IMR-90 (cell line): ENCODE measurements at regions not wholly inside any gene's neighbourhood (a gene's known extent, or its start where the extent isn't known, plus 50 kb on each side); places are given as distances from the start of the nearest gene placed in this dataset.

ENCODE experiments used
- ATAC-seq: fragments of 200-7000 bp; cut with Tn5 transposase; 2 replicates; pipeline ENCODE4 v1.9.1; 2020; ENCODE audit warnings: low read depth, mild to moderate bottlenecking, moderate library complexity
- BruUV-seq: library from RNA; stranded (reverse); fragments of 400-500 nt; replicated peaks from 2 replicates; lab custom pipeline; 2021; lab: Mats Ljungman, UMichigan
- CTCF ChIA-PET: fragments of 300-600 bp; formaldehyde crosslinking; extraction: SDS; loops from one replicate; lab custom pipeline; 2021; ENCODE audit warnings: antibody characterized with exemption; lab: Yijun Ruan, JAX
- POLR2A ChIA-PET: fragments of 300-600 bp; sonication (Branson Sonifier 250); formaldehyde crosslinking; loops from one replicate; lab custom pipeline; 2022; ENCODE audit warnings: antibody characterized with exemption; ENCODE audit not compliant: unreplicated experiment; lab: Charles Lee
- DNase-seq: peaks from one replicate; pipeline ENCODE4 v3.0.0; 2013
- H2AFZ ChIP-seq: replicated peaks from 2 replicates; pipeline ENCODE3; 2013; ENCODE audit warnings: low read length, mild to moderate bottlenecking; ENCODE audit not compliant: poor library complexity
- H2AK5ac ChIP-seq: 2 replicates; pipeline ENCODE4 v1.6.1; 2013; ENCODE audit warnings: low read depth, low read length, inconsistent platforms
- H2AK9ac ChIP-seq: replicated peaks from 2 replicates; pipeline ENCODE3; 2013; ENCODE audit warnings: mild to moderate bottlenecking, low read depth, low read length, moderate library complexity; ENCODE audit not compliant: poor library complexity
- H2BK120ac ChIP-seq: 2 replicates; pipeline ENCODE4 v1.6.1; 2013; ENCODE audit warnings: low read depth, low read length, inconsistent platforms
- H2BK15ac ChIP-seq: 3 replicates; pipeline ENCODE4 v1.6.1; 2013; ENCODE audit warnings: low read depth, low read length, inconsistent platforms
- H2BK20ac ChIP-seq: 2 replicates; pipeline ENCODE4 v1.6.1; 2013; ENCODE audit warnings: low read depth, mild to moderate bottlenecking, inconsistent platforms, low read length, moderate library complexity
- H2BK5ac ChIP-seq: 2 replicates; pipeline ENCODE4 v1.6.1; 2013; ENCODE audit warnings: mild to moderate bottlenecking, low read depth, low read length, inconsistent platforms; ENCODE audit not compliant: poor library complexity, severe bottlenecking
- H3K14ac ChIP-seq: replicated peaks from 2 replicates; pipeline ENCODE4 v1.6.1; 2013; ENCODE audit warnings: low read depth, low read length, inconsistent platforms
- H3K18ac ChIP-seq: 2 replicates; pipeline ENCODE4 v1.6.1; 2013; ENCODE audit warnings: low read depth, low read length, control low read depth
- H3K23ac ChIP-seq: 2 replicates; pipeline ENCODE4 v1.6.1; 2013; ENCODE audit warnings: low read depth, low read length, inconsistent platforms
- H3K27ac ChIP-seq: 2 replicates; pipeline ENCODE4 v1.5.1; 2013; ENCODE audit warnings: mild to moderate bottlenecking, control low read depth, low read length; ENCODE audit not compliant: insufficient read depth
- H3K27me3 ChIP-seq: 2 replicates; pipeline ENCODE4 v1.6.1; 2013; ENCODE audit warnings: low read length; ENCODE audit not compliant: control insufficient read depth, insufficient read depth
- H3K36me3 ChIP-seq: 2 replicates; pipeline ENCODE4 v1.6.1; 2013; ENCODE audit warnings: low read length, mixed read lengths; ENCODE audit not compliant: control insufficient read depth, insufficient read depth
- H3K4ac ChIP-seq: 2 replicates; pipeline ENCODE4 v1.6.1; 2013; ENCODE audit warnings: low read depth, low read length, inconsistent platforms
- H3K4me1 ChIP-seq: 2 replicates; pipeline ENCODE4 v1.6.1; 2013; ENCODE audit warnings: low read length, mixed read lengths; ENCODE audit not compliant: control insufficient read depth, insufficient read depth
- H3K4me2 ChIP-seq: 2 replicates; pipeline ENCODE4 v1.6.1; 2013; ENCODE audit warnings: low read depth, mild to moderate bottlenecking, control low read depth, low read length, moderate library complexity
- H3K4me3 ChIP-seq: 2 replicates; pipeline ENCODE4 v1.5.1; 2013; ENCODE audit warnings: low read depth, mild to moderate bottlenecking, control low read depth, low read length, moderate library complexity; ENCODE audit not compliant: insufficient read depth
- H3K56ac ChIP-seq: 2 replicates; pipeline ENCODE4 v1.6.1; 2013; ENCODE audit warnings: low read length, inconsistent platforms; ENCODE audit not compliant: insufficient read depth; ENCODE audit errors: extremely low read depth
- H3K79me1 ChIP-seq, 2 experiments: 2 replicates each; pipeline ENCODE4 v1.6.1; 2013; ENCODE audit warnings: low read length in 2 of 2, inconsistent platforms in 1 of 2, low read depth in 1 of 2
- H3K9ac ChIP-seq: 2 replicates; pipeline ENCODE4 v1.6.1; 2013; ENCODE audit warnings: low read depth, low read length, control low read depth
- H3K9me1 ChIP-seq: 2 replicates; pipeline ENCODE4 v1.6.1; 2013; ENCODE audit warnings: low read length, inconsistent platforms; ENCODE audit not compliant: insufficient read depth
- H3K9me3 ChIP-seq: 2 replicates; pipeline ENCODE4 v1.6.1; 2013; ENCODE audit warnings: low read length; ENCODE audit not compliant: control insufficient read depth, insufficient read depth
- H4K20me1 ChIP-seq: 2 replicates; pipeline ENCODE4 v1.6.1; 2013; ENCODE audit warnings: low read length, inconsistent platforms; ENCODE audit not compliant: insufficient read depth
- H4K5ac ChIP-seq: 2 replicates; pipeline ENCODE4 v1.6.1; 2013; ENCODE audit warnings: mild to moderate bottlenecking, low read depth, low read length, control low read depth
- H4K8ac ChIP-seq, 2 experiments: 2 replicates each; pipeline ENCODE4 v1.6.1; 2013; ENCODE audit warnings: low read depth in 2 of 2, low read length in 2 of 2, control low read depth in 1 of 2, inconsistent platforms in 1 of 2
- H4K91ac ChIP-seq: 2 replicates; pipeline ENCODE4 v1.6.1; 2013; ENCODE audit warnings: low read depth, low read length, inconsistent platforms; ENCODE audit not compliant: insufficient read depth
- BHLHE40 ChIP-seq: fragments of 150-350 bp; IDR thresholded peaks from 2 replicates; pipeline ENCODE4 v1.6.1; 2016; ENCODE audit warnings: mild to moderate bottlenecking, low read depth, low read length
- CEBPB ChIP-seq: IDR thresholded peaks from 2 replicates; pipeline ENCODE4 v1.6.1; 2012; ENCODE audit warnings: low read depth, low read length, improper control_type of control experiment
- CHD1 ChIP-seq: IDR thresholded peaks from 2 replicates; pipeline ENCODE4 v1.6.1; 2012; ENCODE audit warnings: low read depth, low read length, improper control_type of control experiment
- FOS ChIP-seq: fragments of 150-350 bp; IDR thresholded peaks from 2 replicates; pipeline ENCODE4 v1.6.1; 2016; ENCODE audit warnings: low read depth, low read length
- MAFK ChIP-seq: IDR thresholded peaks from 2 replicates; pipeline ENCODE4 v1.6.1; 2012; ENCODE audit warnings: low read depth, low read length, improper control_type of control experiment
- MAZ ChIP-seq: IDR thresholded peaks from 2 replicates; pipeline ENCODE4 v1.6.1; 2012; ENCODE audit warnings: low read depth, mild to moderate bottlenecking, low read length, improper control_type of control experiment, moderate library complexity, borderline replicate concordance
- MXI1 ChIP-seq: IDR thresholded peaks from 2 replicates; pipeline ENCODE4 v1.6.1; 2012; ENCODE audit warnings: low read depth, mild to moderate bottlenecking, low read length, moderate library complexity, borderline replicate concordance
- NFE2L2 ChIP-seq: fragments of 150-350 bp; IDR thresholded peaks from 2 replicates; pipeline ENCODE4 v1.6.1; 2016; ENCODE audit warnings: low read depth, mild to moderate bottlenecking, low read length
- POLR2A ChIP-seq: IDR thresholded peaks from 2 replicates; pipeline ENCODE4 v1.6.1; 2012; ENCODE audit warnings: mild to moderate bottlenecking, low read depth, low read length
- RAD21 ChIP-seq: IDR thresholded peaks from 2 replicates; pipeline ENCODE4 v1.6.1; 2012; ENCODE audit warnings: low read length, improper control_type of control experiment
- RCOR1 ChIP-seq: IDR thresholded peaks from 2 replicates; pipeline ENCODE4 v1.6.1; 2012; ENCODE audit warnings: mild to moderate bottlenecking, low read length, improper control_type of control experiment; ENCODE audit not compliant: insufficient replicate concordance
- RFX5 ChIP-seq: IDR thresholded peaks from 2 replicates; pipeline ENCODE4 v1.8.0; 2012; ENCODE audit warnings: low read depth, mild to moderate bottlenecking, low read length, moderate library complexity
- SMC3 ChIP-seq: fragments of 150-350 bp; IDR thresholded peaks from 2 replicates; pipeline ENCODE4 v1.6.1; 2016; ENCODE audit warnings: low read depth, mild to moderate bottlenecking, antibody characterized with exemption, low read length, moderate library complexity
- WGBS, 2 experiments: methylation state at CpG; one replicate each; pipeline versions ENCODE4 v1.1.5 to v1.1.7; 2013; ENCODE audit warnings: missing lambda C conversion rate in 2 of 2; ENCODE audit not compliant: insufficient read length in 1 of 2; ENCODE audit errors: extremely low coverage in 2 of 2; 5-methylcytosine and 5-hydroxymethylcytosine counted together
- dilution Hi-C: fragments of 300-500 bp; cut with HindIII; formaldehyde crosslinking; loops from one replicate; pipeline ENCODE4 v1.14.3; 2018; ENCODE audit warnings: low sequenced_read_pairs; ENCODE audit not compliant: unreplicated experiment
- in situ Hi-C: fragments of 300-500 bp; cut with MboI; formaldehyde crosslinking; loops from 3 replicates; pipeline ENCODE4 v1.14.3; 2019; ENCODE audit warnings: low sequenced_read_pairs, inconsistent platforms, mixed read lengths
- intact Hi-C: fragments of 100-400 bp; cut with micrococcal nuclease; formaldehyde crosslinking; loops from 2 replicates; pipeline ENCODE4 v1.10.0; 2022
- TF ChIP-seq, protein P1 (sequence below): fragments of 150-350 bp; IDR thresholded peaks from 2 replicates; pipeline ENCODE4 v1.6.1; 2017; ENCODE audit warnings: mild to moderate bottlenecking, antibody characterized with exemption, low read length, low read depth
- TF ChIP-seq, protein P2 (sequence below): conservative IDR thresholded peaks from 2 replicates; pipeline ENCODE4 v1.5.1; 2012; ENCODE audit warnings: mild to moderate bottlenecking, low read depth, low read length, improper control_type of control experiment
- TF ChIP-seq, protein P3 (sequence below): fragments of 150-350 bp; IDR thresholded peaks from 2 replicates; pipeline ENCODE4 v1.6.1; 2016; ENCODE audit warnings: low read depth, mild to moderate bottlenecking, low read length, moderate library complexity, borderline replicate concordance

DNA sequence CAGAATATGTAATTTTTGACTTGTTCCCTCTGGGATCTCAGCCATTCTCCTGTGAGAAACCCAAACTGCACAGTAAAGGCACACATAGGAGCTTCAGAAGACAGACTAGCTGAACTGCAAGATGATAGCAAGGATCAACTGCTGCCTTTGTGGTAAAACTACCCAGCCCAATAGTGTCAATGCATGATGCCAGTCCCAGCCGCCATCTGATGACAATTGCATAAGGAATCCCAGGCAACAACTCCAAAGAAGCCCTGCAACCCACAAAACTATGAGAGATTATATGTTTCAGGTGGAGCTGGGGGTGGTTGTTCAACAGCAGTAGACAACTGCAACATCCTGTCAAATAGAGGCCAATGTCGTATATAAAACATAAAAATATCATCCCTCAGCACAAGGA, 192.4 kb upstream of the ARPP21 start:
- H2BK5ac ChIP-seq, result no peak overlapping the region
- H3K4me1 ChIP-seq, result no peaks in the 10 kb centered on the region
- no CpG with 5 or more reads among the region's 2 CpGs for WGBS, 2 experiments
- in situ Hi-C loops (no loop called here), intact Hi-C loops (no loop called here), dilution Hi-C loops (no loop called here)
- H2BK20ac ChIP-seq, result no peak overlapping the region
- peaks cover 2% of the 10 kb centered on the region for H3K9me3 ChIP-seq
- H3K23ac ChIP-seq, result no peak overlapping the region
- H3K36me3 ChIP-seq, result no peaks in the 10 kb centered on the region
- BruUV-seq, result no TSS peak
- DNase-seq (no peak), ATAC-seq (no peak)
- no peak overlapping the region for H3K4me3 ChIP-seq
- H3K27me3 ChIP-seq, result no peaks in the 10 kb centered on the region
- H2AK5ac ChIP-seq, result no peak overlapping the region
- H3K9ac ChIP-seq, result no peak overlapping the region
- ChIA-PET POLR2A (no interaction called here), CTCF (no interaction called here)
- TF ChIP-seq, protein P1, sequence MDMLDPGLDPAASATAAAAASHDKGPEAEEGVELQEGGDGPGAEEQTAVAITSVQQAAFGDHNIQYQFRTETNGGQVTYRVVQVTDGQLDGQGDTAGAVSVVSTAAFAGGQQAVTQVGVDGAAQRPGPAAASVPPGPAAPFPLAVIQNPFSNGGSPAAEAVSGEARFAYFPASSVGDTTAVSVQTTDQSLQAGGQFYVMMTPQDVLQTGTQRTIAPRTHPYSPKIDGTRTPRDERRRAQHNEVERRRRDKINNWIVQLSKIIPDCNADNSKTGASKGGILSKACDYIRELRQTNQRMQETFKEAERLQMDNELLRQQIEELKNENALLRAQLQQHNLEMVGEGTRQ, result no peak
- TF ChIP-seq CHD1 (no peak), RCOR1 (no peak), BHLHE40 (no peak), CEBPB (no peak), SMC3 (no peak), MAZ (no peak), FOS (no peak), RAD21 (no peak), MXI1 (no peak), POLR2A (no peak), RFX5 (no peak), NFE2L2 (no peak), MAFK (no peak)
- TF ChIP-seq, protein P2, sequence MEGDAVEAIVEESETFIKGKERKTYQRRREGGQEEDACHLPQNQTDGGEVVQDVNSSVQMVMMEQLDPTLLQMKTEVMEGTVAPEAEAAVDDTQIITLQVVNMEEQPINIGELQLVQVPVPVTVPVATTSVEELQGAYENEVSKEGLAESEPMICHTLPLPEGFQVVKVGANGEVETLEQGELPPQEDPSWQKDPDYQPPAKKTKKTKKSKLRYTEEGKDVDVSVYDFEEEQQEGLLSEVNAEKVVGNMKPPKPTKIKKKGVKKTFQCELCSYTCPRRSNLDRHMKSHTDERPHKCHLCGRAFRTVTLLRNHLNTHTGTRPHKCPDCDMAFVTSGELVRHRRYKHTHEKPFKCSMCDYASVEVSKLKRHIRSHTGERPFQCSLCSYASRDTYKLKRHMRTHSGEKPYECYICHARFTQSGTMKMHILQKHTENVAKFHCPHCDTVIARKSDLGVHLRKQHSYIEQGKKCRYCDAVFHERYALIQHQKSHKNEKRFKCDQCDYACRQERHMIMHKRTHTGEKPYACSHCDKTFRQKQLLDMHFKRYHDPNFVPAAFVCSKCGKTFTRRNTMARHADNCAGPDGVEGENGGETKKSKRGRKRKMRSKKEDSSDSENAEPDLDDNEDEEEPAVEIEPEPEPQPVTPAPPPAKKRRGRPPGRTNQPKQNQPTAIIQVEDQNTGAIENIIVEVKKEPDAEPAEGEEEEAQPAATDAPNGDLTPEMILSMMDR, result no peak
- TF ChIP-seq, protein P3, sequence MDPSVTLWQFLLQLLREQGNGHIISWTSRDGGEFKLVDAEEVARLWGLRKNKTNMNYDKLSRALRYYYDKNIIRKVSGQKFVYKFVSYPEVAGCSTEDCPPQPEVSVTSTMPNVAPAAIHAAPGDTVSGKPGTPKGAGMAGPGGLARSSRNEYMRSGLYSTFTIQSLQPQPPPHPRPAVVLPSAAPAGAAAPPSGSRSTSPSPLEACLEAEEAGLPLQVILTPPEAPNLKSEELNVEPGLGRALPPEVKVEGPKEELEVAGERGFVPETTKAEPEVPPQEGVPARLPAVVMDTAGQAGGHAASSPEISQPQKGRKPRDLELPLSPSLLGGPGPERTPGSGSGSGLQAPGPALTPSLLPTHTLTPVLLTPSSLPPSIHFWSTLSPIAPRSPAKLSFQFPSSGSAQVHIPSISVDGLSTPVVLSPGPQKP, result no peak
- no peak overlapping the region for H2BK120ac ChIP-seq
- no peak overlapping the region for H2AK9ac ChIP-seq
- no peak overlapping the region for H4K8ac ChIP-seq
- no peak overlapping the region for H4K5ac ChIP-seq
- no peaks in the 10 kb centered on the region for H4K20me1 ChIP-seq
- no peak overlapping the region for H4K91ac ChIP-seq
- no peak overlapping the region for H2AFZ ChIP-seq
- no peak overlapping the region for H3K4me2 ChIP-seq
- H3K56ac ChIP-seq, result no peak overlapping the region
- H3K18ac ChIP-seq, result no peak overlapping the region
- H3K9me1 ChIP-seq, result no peaks in the 10 kb centered on the region
- no peak overlapping the region for H3K27ac ChIP-seq
- no peak overlapping the region for H3K14ac ChIP-seq
- no peaks in the 10 kb centered on the region for H3K79me1 ChIP-seq
- H3K4ac ChIP-seq, result no peak overlapping the region
- H2BK15ac ChIP-seq, result no peak overlapping the region
